ENCODE measurements at regions not wholly inside any gene's neighbourhood (a gene's known extent, or its start where the extent isn't known, plus 50 kb on each side); places are given as distances from the start of the nearest gene placed in this dataset.

- no peak for TF ChIP-seq CTCF (IDR thresholded peaks at IDR 0.05; ENCODE audit: extremely low read depth, missing control alignments)
- DNase-seq (ENCODE audit: low spot score), result no peak
Observed at GRCh38 chr6:159512571-159512970, 180.5 kb downstream of the SOD2 start.

- no peak for TF ChIP-seq CTCF (IDR thresholded peaks at IDR 0.05; ENCODE audit: extremely low read depth, missing control alignments)
- no peak for DNase-seq (ENCODE audit: low spot score)
Observed at GRCh38 chr6:159512104-159512503, 180.9 kb downstream of the SOD2 start.

DNA sequence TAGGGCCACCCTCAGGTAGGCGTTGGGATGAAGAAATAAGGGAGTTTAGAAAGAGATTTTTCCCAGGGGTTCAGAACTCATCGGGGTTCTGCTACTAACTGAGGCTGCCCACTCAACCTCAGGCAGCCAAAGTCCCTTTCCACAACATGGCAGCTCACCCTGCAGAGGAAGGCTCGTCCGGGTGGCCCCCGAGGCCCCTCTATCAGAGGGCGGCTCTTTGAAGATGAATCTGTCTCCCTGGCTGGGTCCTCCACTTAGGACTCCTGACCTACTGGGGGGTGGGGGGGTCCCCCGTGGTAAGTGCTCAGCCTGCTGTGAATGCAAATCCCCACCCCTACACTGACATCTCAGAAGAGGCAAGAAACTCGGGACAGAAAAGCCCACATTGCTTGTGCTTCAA is 182.9 kb downstream of the SOD2 start:
- no peak for DNase-seq (ENCODE audit: low spot score)
- no peak for TF ChIP-seq CTCF (IDR thresholded peaks at IDR 0.05; ENCODE audit: extremely low read depth, missing control alignments)

GRCh38 chr6:159508931-159509330 is 184.1 kb downstream of the SOD2 start:
- no peak for DNase-seq (ENCODE audit: low spot score)
- no peak for TF ChIP-seq CTCF (IDR thresholded peaks at IDR 0.05; ENCODE audit: extremely low read depth, missing control alignments)

DNA sequence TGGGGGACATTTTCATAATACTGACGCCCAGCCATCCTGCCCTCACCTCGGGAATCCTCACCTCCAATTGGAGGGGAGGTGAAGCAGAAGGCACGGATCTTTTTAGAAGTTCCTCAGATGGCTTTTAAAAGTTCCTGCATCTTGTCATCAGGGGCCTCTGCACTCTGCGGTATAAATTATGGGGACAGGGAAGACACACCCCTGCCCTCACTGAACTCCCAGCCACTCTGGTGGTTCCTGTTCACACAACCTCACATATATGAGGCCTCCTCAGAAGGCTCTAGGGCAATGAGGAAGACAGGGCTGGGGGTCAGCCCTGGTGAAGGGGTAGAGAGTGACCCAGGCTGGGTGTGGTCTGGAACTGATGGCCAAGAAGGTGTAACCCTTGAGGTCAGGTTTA is 187.0 kb downstream of the SOD2 start:
- no peak for DNase-seq (ENCODE audit: low spot score)
- TF ChIP-seq CTCF (IDR thresholded peaks at IDR 0.05; ENCODE audit: extremely low read depth, missing control alignments), result no peak

DNA sequence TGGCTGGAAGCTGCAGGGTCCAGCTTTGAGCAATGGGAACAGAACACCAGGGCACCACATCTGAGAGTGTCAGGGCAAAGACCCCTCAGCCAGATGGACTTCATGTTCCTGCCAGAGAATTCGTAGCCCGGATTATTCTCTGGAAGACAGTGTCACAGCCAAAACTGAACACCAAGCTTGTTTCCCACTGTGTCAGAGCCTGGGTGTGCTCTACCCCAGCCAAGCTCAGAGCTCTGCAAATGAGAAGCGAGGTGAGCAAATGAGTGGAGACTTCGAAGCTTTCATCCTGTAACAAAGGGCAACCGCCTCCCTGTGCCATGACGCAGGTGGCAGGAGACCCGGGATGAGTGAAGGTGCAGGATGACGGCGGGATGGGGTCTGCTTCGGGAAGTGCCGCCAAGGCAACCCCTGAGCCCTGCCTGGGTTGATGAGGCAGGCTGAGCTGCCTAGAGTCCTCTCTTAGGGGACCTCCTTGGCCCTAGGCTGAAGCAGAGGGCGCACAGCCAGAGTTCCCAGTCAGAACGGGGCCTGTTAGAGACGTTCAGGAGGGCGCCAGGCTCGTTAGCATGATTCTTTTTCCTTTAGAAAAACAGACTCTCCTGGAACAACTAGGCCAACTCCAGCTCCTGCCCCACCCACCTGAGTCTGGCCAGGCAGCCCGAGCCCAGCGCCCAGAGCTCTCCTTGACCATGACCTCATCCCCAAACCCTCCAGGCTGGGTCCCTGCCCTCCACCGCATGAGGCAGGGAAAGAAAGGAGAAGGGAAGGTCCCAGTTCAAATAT is 187.7 kb downstream of the SOD2 start:
- no peak for TF ChIP-seq CTCF (IDR thresholded peaks at IDR 0.05; ENCODE audit: extremely low read depth, missing control alignments)

DNA sequence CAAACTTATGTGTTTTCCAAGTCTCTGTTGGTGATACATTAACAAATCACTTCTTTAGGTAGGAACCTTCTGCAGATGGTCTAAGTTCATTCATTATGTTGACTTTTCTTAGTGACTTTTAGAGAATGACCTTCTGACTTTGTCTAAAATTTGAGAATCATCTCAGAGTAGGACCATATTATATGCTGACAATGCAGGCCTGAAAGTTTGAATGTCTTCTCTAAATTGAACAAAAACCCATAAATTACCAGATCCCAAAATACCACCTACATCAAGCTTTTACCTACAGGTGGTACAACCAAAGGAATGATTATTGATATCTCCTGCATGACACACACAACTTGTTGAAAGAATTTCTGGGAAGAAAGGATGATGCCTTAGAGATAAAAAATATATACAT is 191.5 kb downstream of the SOD2 start:
- DNase-seq (ENCODE audit: low spot score), result no peak
- TF ChIP-seq CTCF (IDR thresholded peaks at IDR 0.05; ENCODE audit: extremely low read depth, missing control alignments), result no peak

More for the DNA sequence above, 187.7 kb downstream of the SOD2 start:
- DNase-seq (ENCODE audit: low spot score), result no peak
